GM12874 (cell line): ENCODE measurements at regions not wholly inside any gene's neighbourhood (a gene's known extent, or its start where the extent isn't known, plus 50 kb on each side); places are given as distances from the start of the nearest gene placed in this dataset.

Source experiments
- CTCF ChIP-seq: IDR thresholded peaks from 2 replicates; pipeline ENCODE4 v1.5.1; 2011; ENCODE audit warnings: low read depth, mild to moderate bottlenecking, control low read depth, low read length, moderate library complexity; ENCODE audit not compliant: insufficient read depth

- TF ChIP-seq CTCF = no peak
Observed at GRCh38 chr2:120526997-120527945, 181.3 kb downstream of the INHBB start.

GRCh38 chr2:120528051-120528692, 182.2 kb downstream of the INHBB start:
- no peak for TF ChIP-seq CTCF

- no peak for TF ChIP-seq CTCF
Observed at GRCh38 chr2:120528693-120529076, 182.7 kb downstream of the INHBB start.

GRCh38 chr2:120530781-120531180, 184.8 kb downstream of the INHBB start:
- no peak for TF ChIP-seq CTCF

- no peak for TF ChIP-seq CTCF
Observed at GRCh38 chr2:120531365-120531764, 185.4 kb downstream of the INHBB start.

- TF ChIP-seq CTCF = no peak
Observed at GRCh38 chr2:120531863-120532600, 186.1 kb downstream of the INHBB start.

- TF ChIP-seq CTCF = no peak
Observed at GRCh38 chr2:120533625-120534024, 187.7 kb downstream of the INHBB start.
